ENCODE measurements at regions not wholly inside any gene's neighbourhood (a gene's known extent, or its start where the extent isn't known, plus 50 kb on each side); places are given as distances from the start of the nearest gene placed in this dataset.

GRCh38 chr16:79287424-79287917 is 313.1 kb downstream of the MAF start:
- Histone ChIP-seq H3K4me2 (ENCODE audit: control insufficient read depth, extremely low read depth, insufficient read depth, low read depth, low read length) (no peak overlapping the region), H3K79me2 (ENCODE audit: control insufficient read depth, insufficient read depth, low read length) (no peaks in the 10 kb centered on the region), H2AFZ (ENCODE audit: control insufficient read depth, low read length) (no peak overlapping the region), H3K9me1 (ENCODE audit: control insufficient read depth, extremely low read depth, insufficient read depth, low read length) (no peaks in the 10 kb centered on the region), H3K27me3 (ENCODE audit: control insufficient read depth, extremely low read depth, insufficient read depth, low read length) (peaks cover 6% of the 10 kb centered on the region), H3K9me3 (ENCODE audit: control insufficient read depth, low read depth, low read length) (no peaks in the 10 kb centered on the region), H3K9ac (ENCODE audit: control insufficient read depth, extremely low read depth, insufficient read depth, low read length) (no peak overlapping the region), H4K20me1 (ENCODE audit: control insufficient read depth, extremely low read depth, insufficient read depth, low read length) (no peaks in the 10 kb centered on the region), H3K36me3 (ENCODE audit: control insufficient read depth in 2 of 2, extremely low read depth in 1 of 2, insufficient read depth in 2 of 2, low read length in 2 of 2) (no peaks in the 10 kb centered on the region), H3K4me1 (ENCODE audit: control insufficient read depth, extremely low read depth, insufficient read depth, low read length) (no peaks in the 10 kb centered on the region), H3K27ac (ENCODE audit: control insufficient read depth, insufficient read depth, low read length) (no peak overlapping the region), H3K4me3 (ENCODE audit: control insufficient read depth in 2 of 3, extremely low read depth in 1 of 3, insufficient read depth in 2 of 3, low read depth in 1 of 3, low read length in 3 of 3) (no peak overlapping the region)
- no peak for TF ChIP-seq EZH2 (IDR thresholded peaks at IDR 0.05; ENCODE audit: low read length)
- TF ChIP-seq CTCF (optimal IDR thresholded peaks at IDR 0.05 in 1 of 3, IDR thresholded peaks at IDR 0.05 in 1 of 3, conservative IDR thresholded peaks at IDR 0.05 in 1 of 3; ENCODE audit: extremely low read depth in 1 of 3, insufficient read depth in 2 of 3, low read length in 3 of 3), result no peak
- no peak for DNase-seq (ENCODE audit: low read depth, low spot score)
- no peak for FAIRE-seq
- dilution Hi-C loops (cut with MboI; ENCODE audit: extremely low pct_ligation_motif_present, low sequenced_read_pairs), result no loop called here

- H3K36me3 ChIP-seq (ENCODE audit: control insufficient read depth in 2 of 2, extremely low read depth in 1 of 2, insufficient read depth in 2 of 2, low read length in 2 of 2), result no peaks in the 10 kb centered on the region
These were observed 313.7 kb downstream of the MAF start for GRCh38 chr16:79286646-79287423.

More at GRCh38 chr16:79286646-79287423, 313.7 kb downstream of the MAF start:
- no peak overlapping the region for H2AFZ ChIP-seq (ENCODE audit: control insufficient read depth, low read length)
- H3K27me3 ChIP-seq (ENCODE audit: control insufficient read depth, extremely low read depth, insufficient read depth, low read length), result peaks cover 6% of the 10 kb centered on the region
- no peaks in the 10 kb centered on the region for H3K79me2 ChIP-seq (ENCODE audit: control insufficient read depth, insufficient read depth, low read length)
- FAIRE-seq (no peak), DNase-seq (ENCODE audit: low read depth, low spot score) (no peak)
- no peaks in the 10 kb centered on the region for H4K20me1 ChIP-seq (ENCODE audit: control insufficient read depth, extremely low read depth, insufficient read depth, low read length)
- no peaks in the 10 kb centered on the region for H3K9me1 ChIP-seq (ENCODE audit: control insufficient read depth, extremely low read depth, insufficient read depth, low read length)
- TF ChIP-seq EZH2 (IDR thresholded peaks at IDR 0.05; ENCODE audit: low read length) (no peak), CTCF (optimal IDR thresholded peaks at IDR 0.05 in 1 of 3, IDR thresholded peaks at IDR 0.05 in 1 of 3, conservative IDR thresholded peaks at IDR 0.05 in 1 of 3; ENCODE audit: extremely low read depth in 1 of 3, insufficient read depth in 2 of 3, low read length in 3 of 3) (no peak)
- H3K9ac ChIP-seq (ENCODE audit: control insufficient read depth, extremely low read depth, insufficient read depth, low read length), result no peak overlapping the region
- no peak overlapping the region for H3K27ac ChIP-seq (ENCODE audit: control insufficient read depth, insufficient read depth, low read length)
- H3K4me3 ChIP-seq (ENCODE audit: control insufficient read depth in 2 of 3, extremely low read depth in 1 of 3, insufficient read depth in 2 of 3, low read depth in 1 of 3, low read length in 3 of 3), result no peak overlapping the region
- dilution Hi-C loops (cut with MboI; ENCODE audit: extremely low pct_ligation_motif_present, low sequenced_read_pairs), result no loop called here
- H3K9me3 ChIP-seq (ENCODE audit: control insufficient read depth, low read depth, low read length), result no peaks in the 10 kb centered on the region
- no peak overlapping the region for H3K4me2 ChIP-seq (ENCODE audit: control insufficient read depth, extremely low read depth, insufficient read depth, low read depth, low read length)
- H3K4me1 ChIP-seq (ENCODE audit: control insufficient read depth, extremely low read depth, insufficient read depth, low read length), result no peaks in the 10 kb centered on the region

Data from keratinocyte (primary cell).